Stimulated activated CD4-positive, alpha-beta T cell treated with anti-CD3 and anti-CD28 coated beads, Interleukin-1b, Interleukin-23, amount 100 ng/mL, for 48 hours (primary cell): ENCODE measurements at regions not wholly inside any gene's neighbourhood (a gene's known extent, or its start where the extent isn't known, plus 50 kb on each side); places are given as distances from the start of the nearest gene placed in this dataset.

ENCODE experiments used
- DNase-seq: peaks from one replicate; pipeline ENCODE4 v3.0.0-alpha.2; 2020

- DNase-seq: no peak
These were observed 715.8 kb downstream of the UQCRFS1 start for GRCh38 chr19:28497137-28497536.

DNA sequence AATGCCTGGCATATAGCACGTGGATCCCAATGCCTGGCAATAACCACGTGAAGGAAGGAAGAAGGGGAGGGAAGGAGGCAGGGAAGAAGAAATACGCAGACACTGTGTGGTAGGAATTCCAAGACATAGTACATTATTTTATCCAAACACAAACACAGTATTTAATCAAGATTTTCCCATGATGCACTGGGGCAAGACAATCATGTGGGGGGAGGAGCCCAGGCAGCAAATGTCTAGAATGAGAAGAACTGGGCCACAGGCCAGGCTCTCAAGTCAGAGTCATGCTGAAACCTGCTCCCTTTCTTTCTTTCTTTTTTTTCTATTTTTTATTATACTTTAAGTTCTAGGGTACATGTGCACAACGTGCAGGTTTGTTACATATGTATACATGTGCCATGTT is 717.9 kb downstream of the UQCRFS1 start:
- DNase-seq: no peak

- DNase-seq: no peak
These were observed 718.5 kb downstream of the UQCRFS1 start for GRCh38 chr19:28494461-28494860.

- no peak for DNase-seq
These were observed 719.1 kb downstream of the UQCRFS1 start for GRCh38 chr19:28493884-28494283.

DNA sequence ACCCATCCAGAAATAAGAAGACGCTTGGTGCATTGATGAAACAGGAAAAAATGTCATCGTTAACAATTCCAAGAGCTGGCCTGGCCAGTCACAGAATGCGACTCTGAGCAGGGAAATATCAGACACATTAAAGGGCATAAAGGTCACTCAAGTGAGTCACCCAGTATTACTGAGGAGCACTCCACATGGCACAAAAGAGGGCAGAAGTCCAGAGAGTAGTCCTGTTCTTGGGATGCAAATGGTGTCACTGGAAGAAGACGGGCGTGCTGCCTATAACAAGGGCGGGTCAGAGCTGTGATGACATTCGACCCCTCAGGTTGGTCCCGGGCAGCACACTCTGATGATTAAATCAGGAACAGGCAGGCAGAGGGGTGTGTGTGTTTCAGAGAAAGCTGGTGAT is 720.3 kb downstream of the UQCRFS1 start:
- DNase-seq: no peak

DNA sequence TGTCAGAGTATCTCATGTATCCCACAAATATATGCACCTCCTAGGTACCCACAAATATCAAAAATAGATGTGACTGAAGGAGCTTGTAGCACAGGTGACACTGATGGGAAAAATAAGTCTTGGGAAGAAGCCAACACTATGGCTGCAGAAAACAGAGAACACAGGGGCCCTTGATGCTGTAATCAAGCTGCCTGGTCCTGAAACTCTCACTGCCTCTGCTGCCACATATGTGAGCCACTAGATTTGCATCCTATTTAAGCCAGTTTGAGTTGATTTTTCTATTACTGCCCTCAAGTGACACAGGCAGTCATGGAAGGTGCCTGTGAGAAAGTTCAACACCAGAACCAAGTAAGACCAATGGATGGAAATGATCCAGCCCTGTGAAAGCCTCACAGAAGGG is 720.8 kb downstream of the UQCRFS1 start:
- DNase-seq: no peak

GRCh38 chr19:28489776-28490175 is 723.2 kb downstream of the UQCRFS1 start:
- DNase-seq: no peak

- no peak for DNase-seq
These were observed 723.8 kb downstream of the UQCRFS1 start for GRCh38 chr19:28489126-28489660.

GRCh38 chr19:28487999-28488398 is 725.0 kb downstream of the UQCRFS1 start:
- no peak for DNase-seq

GRCh38 chr19:28486926-28487325 is 726.0 kb downstream of the UQCRFS1 start:
- no peak for DNase-seq

- DNase-seq: no peak
These were observed 726.5 kb downstream of the UQCRFS1 start for GRCh38 chr19:28486473-28486872.

GRCh38 chr19:28485292-28485691 is 727.7 kb downstream of the UQCRFS1 start:
- no peak for DNase-seq

GRCh38 chr19:28483197-28483596 is 729.8 kb downstream of the UQCRFS1 start:
- no peak for DNase-seq

- DNase-seq: no peak
These were observed 730.7 kb downstream of the UQCRFS1 start for GRCh38 chr19:28482221-28482620.

- DNase-seq: no peak
These were observed 731.3 kb downstream of the UQCRFS1 start for GRCh38 chr19:28481674-28482073.

- DNase-seq: no peak
These were observed 737.4 kb downstream of the UQCRFS1 start for GRCh38 chr19:28475525-28475924.

DNA sequence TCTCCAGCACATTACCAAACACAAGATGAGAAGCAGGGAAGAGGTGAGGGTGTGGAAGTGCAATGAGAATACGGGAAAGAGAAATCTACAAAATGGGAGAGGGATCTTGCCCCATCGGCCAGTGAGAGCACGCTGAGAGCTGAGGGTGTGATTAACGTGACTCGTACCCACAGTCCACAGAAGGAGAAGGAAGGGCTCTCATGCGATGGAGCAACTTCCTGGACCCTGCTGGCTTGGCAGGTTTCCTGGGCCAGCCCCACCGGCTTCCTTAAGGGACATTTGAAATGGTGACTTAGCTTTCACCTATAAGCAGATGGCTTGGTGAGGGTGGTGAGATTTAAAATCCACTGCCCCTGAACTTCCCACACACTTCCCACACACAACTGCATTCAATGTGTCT is 740.1 kb downstream of the UQCRFS1 start:
- no peak for DNase-seq

GRCh38 chr19:28471731-28472510 is 741.0 kb downstream of the UQCRFS1 start:
- no peak for DNase-seq

- no peak for DNase-seq
These were observed 743.4 kb downstream of the UQCRFS1 start for GRCh38 chr19:28469544-28469943.

DNA sequence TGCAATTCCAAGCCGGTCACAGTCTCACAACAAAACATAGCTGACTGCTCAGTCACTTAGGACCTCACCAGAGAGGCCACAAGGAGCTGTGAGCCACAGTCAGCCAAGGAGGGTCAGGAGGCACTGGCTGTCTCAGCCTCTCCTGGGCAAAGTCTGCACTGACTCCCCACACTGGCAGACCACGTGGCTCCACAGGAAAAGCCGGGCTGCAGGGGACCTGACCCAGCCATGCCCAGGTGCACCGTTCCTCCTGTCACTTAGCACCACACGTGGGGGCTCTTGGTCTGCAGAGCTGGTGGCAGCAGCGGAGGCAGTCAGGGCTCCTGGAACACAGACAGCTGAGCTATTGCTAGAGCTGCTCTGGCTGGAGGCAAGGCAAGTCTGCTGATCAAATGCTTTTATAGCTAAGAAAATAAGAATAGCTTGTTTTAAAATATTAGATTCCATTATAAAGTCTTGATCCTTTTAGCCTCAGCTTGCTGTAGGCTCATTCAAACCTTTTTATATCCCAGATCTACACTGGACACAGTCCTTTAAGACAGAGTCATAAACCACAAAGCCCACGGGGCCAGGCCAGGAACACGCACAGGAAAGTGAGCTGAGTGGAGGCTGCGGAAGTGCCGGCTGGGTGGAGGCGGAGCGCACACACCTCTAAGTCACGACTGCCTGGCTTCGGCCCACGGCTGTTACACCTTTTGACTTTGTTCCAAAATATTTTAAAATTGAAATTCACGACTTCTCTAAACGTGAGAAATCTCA is 744.1 kb downstream of the UQCRFS1 start:
- DNase-seq: peak; percentile 8

- peak; percentile 59 for DNase-seq
These were observed 746.6 kb downstream of the UQCRFS1 start for GRCh38 chr19:28466107-28467045.

GRCh38 chr19:28465371-28466086 is 747.4 kb downstream of the UQCRFS1 start:
- DNase-seq: no peak
